Hindlimb muscle (tissue), 1 donor: ENCODE measurements at regions not wholly inside any gene's neighbourhood (a gene's known extent, or its start where the extent isn't known, plus 50 kb on each side); places are given as distances from the start of the nearest gene placed in this dataset.
"Not testable (repeated sequence)": the region's sequence is repeated elsewhere in the genome, so short reads cannot be mapped to it uniquely, and the experiment has no call there.

Source experiments
- DNase-seq: peaks from one replicate; pipeline ENCODE4 v3.0.0-alpha.2; 2013

DNA sequence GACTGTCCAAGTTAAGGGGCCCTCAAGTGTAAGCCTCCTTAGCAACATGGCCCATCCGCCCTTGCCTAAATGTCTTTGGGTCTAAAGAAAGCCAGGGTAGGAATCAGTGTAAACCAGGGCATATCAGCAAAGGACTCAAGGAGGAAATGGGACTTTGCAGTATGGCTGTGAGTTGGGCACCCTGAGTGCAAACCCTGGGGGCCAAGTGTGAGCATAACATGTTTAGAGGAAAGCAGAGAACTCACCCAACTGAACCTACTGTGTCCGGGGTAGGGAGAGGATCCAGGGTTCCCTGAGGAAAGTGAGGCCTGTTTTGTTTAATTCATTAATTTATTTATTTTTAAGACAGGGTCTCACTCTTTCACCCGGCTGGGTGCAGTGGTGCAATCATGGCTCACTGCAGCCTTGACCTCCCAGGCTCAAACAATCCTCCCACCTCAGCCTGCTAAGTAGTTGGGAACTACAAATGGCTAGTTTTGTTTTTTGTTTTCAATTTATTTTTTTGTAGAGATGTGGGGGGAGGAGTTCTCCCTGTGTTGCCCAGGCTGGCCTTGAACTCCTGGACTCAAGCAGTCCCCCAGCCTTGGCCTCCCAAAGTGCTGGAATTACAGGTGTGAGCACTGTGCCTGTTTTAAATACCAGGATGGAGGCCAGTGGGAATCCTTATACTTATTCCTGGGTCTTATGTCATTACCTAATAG is 51.0 kb upstream of the ACTR3 start:
- no peak for DNase-seq

DNA sequence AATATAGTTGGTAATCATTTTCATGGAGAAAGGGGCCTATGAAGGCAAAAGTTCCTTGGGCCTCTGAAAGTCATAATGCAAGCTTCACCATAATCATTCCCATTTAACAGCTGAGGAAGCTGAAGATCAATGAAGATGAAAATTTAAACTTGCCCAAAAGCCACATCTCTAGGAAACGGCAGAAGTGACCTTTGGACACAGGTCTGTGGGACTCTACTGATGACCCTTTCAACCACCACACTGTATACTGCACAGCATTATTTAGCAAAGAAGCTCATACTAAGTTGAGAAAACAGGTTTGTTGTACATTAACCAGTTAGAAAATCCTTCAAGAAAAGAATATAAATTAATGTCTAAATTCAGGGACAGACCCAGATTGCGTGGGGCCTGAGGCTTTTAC is 51.6 kb upstream of the ACTR3 start:
- no peak for DNase-seq

DNA sequence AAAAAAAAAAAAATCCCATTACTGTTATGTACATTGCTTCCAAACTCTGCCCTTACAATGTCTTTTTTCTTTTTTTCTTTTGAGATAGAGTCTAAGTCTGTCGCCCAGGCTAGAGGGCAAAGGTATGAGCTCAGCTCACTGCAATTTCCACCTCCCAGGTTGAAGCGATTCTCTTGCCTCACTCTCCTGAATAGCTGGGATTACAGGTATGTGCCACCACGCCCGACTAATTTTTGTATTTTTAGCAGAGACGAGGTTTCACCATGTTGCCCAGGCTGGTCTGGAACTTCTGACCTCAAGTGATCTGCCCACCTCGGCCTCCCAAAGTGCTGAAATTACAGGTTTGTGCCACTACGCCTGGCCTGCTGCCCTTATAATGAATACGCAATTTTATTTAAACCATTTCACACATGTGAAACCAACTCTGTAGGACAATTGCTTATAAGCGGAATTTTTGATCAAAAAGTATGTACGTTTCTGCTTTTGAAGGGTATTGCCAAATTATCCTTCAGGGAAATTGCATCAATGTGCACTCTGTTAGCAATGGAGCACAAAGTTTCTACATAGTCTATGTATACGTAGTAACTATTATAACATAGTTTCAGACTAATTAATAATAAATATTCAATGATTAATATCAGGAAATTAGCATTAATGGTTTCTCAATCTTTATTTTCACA is 55.7 kb upstream of the ACTR3 start:
- no peak for DNase-seq

DNA sequence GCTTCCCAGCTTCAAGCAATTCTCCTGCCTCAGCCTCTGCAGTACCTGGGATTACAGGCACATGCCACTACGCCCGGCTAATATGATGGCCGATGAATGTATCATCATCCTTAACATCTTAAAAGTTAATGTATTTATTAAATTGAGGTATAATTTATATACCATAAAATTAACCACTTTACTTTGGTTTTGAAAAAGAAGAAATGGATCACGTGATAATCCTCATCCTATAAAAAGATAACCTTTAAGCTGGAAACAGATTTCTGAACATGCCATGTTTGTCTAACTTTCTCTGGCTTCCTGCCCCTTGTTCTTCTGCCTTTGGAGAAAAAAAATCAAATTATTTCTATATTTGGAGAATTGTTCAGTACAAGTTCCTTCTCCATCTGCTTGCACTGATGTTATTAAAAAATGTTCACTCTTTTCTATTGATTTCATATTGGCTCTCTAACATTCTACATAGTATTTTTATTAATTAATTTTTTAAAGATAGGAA is 57.0 kb upstream of the ACTR3 start:
- DNase-seq: no peak

DNA sequence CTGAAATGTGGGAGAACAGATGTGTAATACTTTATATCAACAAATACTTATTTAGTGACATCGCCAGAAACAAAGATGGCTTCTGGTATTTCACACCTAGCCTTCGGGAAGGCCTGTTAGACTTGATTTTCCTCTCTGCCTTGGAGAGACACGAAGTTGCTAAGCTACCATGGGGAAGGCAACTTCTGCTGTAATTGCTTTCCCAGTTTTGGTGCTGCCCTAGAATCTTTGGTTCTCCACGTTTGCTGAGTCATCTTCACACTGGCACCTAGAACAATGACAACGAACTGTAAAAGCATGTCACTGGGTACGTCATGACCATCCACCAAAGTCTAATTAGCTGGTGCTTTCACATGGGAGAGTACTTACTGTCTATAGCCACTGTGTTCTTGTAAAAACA is 58.7 kb upstream of the ACTR3 start:
- no peak for DNase-seq

DNA sequence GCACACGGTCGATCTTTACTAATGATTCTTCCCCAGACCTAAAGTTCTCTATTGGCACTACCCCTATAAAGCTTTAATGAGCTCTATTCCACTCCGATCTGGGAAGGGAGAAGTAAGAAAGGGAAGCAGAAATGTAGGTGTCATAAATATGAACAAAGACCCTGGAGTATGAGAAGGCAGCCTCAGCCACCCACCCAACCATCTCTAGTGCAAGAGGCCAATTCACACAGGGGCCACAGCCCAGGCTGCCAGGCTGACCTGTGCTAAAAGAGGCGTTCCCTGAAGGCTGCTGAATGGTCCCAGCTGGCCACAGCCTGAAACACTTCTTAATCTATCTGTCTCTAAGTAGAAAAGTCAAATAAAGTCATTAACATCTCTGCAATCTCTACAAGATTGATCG is 60.1 kb upstream of the ACTR3 start:
- DNase-seq: no peak

DNA sequence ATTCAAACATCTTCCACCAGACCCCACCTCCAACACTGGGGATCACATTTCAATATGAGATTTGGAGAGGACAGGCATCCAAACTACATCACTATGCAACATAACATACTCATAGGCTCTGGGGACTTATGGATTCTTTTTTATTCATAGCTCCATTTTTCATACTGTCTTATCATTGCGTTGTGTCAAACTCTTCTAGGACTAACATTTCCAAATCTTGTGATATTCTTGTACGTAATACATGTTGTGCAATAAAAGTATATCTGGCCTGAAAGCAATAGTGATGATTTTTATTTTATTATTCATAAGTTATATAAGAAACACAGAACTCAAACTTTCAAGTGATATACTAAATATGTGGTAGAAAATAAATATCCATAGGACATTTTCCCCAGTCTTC is 60.6 kb upstream of the ACTR3 start:
- DNase-seq: no peak

DNA sequence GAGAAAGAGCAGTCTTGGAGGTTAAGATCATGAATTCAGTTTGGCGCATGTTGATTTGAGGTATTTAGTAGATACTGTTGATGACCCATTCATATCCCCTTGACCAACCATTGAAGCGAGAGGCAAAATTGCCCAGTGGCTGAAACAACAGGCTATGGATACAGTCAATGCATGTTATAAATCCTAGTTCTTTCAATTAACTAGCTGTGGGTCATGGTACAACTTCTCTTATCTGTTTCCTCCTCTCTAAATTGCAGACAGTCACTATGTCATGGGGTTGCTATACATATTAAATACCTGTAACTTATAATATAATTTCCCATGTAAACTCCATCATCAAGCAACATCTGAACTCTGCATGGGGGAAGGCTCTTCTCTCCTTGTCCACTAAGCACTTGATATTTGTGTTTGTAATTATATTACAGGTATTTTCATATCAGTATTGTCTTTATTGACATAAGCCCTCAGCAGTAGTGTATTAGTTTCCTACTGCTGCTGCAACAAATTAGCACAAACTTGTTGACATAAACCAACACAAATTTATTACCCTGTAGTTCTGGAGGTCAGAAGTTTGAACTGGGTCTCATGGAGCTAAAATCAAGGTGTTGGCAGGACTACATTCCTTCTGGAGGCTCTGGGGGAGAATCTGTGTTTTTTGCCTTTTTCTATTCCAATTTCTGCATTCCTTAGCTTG is 61.7 kb upstream of the ACTR3 start:
- no peak for DNase-seq

DNA sequence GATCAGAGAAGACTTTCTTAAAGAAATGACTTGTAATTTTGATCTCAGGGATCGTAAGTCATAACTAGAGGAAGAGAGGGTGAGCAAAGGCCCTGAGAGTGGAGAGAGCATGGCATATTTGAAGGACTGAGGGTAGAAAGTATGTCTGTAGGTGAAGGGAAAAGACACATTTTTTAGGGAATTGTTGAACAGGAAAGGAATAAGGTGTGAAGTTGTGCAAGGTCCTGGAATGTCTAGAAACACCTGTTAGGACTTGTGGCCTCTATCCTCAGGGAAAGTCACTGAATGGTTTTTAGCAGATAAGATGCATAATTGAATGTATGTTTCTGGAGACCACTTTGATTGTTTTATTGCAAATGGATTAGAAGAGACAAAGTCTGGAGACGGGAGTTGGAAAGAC is 62.5 kb upstream of the ACTR3 start:
- no peak for DNase-seq

DNA sequence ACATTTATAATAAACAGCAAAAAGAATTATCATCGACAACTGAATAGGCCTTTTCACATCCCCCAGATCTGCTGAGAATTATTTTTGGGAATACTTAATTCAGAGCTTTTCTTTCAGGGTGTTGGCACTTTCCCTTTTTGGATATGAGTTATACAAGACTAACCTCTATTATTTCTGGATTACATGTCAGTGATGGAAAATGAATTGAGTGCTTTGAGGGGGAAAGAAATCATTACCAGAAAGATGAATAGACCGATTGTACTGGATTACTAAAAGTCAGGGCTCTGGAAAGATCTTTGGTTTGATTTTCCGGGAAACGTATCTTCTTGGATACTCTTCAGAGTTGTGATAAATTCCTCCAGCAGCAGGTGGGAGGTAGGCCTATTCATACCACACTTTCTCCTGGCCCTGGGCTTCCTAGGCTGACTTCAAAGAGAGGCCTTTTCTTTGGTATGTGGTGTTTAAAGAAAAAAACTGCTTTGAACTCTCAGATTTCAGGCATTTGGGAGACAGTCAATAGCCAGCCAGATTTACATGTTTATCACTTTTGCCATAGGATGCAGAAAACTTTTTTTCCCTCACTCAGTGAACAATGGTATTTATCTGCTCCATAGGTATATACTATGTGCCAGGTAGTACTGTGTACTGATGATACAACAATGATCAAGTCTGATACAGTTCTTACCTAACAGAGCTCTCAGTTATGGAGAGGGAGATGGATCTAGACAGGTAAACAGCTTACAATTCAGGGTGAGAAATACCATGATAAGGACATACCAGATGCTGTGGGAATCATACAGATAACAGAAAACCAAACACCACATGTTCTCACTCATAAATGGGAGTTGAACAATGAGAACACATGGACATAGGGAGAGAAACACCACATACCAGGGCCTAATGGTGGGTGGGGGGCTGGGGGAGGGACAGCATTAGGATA is 63.3 kb upstream of the ACTR3 start:
- DNase-seq: no peak

DNA sequence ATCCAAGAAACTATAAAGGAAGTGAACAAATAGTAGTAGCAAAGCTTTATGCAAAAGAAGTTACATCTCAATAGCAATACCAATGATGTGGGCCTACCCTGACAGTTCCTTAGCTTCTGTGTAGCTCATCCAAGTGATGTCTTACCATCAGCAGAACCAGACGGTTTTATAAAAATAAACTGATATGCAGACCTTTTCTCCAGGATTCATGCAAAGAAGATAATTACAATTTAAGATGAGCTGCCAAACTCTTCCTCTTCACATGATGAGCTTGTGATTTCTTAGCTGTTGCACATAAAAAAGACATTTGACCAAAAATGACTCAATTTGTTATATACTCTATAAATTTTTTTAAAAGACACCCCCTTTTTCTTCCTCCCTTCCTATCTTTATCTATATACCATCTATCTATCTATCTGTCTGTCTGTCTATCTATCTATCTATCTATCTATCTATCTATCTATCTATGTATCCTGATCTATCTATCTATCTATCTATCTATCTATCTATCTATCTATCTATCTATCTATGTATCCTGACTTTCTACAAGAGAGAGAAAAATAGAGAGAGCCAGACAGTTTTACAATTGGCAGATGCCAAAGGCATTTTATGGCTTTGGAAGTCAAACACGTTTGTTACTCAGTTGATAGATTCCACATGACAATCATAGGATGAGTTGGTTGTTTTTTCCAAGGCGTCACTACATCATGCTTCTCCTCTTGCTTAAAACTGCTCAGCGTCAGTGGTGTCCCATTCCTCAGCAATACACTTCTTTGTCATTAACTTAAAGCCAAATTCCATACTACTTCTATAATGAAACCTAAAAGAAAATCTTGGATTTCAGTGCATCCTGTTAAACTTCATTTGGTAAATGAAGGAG is 65.9 kb upstream of the ACTR3 start:
- DNase-seq: no peak

DNA sequence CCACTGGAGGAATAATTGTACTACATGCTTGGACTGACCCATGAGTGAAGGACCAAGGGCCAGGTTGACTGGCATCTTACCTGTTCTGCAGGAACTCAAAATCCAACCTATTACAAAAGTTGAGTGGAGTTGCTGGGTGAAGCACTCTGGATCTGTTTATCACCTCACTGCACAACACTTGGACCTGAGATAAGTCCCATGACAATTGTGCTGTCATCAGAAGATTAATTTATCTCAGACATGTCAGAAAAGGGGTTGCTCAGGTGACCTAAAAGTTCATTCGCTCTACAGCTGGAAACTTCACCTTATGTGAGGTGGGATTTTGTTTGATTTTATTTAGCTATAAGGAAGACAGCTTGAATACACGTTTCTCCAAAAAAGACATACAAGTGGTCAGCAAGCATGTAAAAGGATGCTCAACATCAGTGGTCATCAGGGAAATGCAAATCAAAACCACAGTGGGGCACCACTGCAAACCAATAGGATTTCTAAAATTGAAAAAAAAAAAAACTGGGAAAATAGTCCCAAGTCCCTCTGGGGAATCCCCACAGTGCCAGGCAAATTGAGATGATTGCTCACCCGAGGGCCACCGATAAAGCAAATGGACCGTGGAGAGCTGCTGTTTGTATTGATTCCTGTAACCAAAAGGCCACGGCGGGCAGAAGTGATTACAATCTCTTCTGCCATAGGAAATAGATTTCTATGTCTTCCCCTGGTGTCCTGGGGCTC is 65.8 kb upstream of the SLC35F5 start:
- no peak for DNase-seq

DNA sequence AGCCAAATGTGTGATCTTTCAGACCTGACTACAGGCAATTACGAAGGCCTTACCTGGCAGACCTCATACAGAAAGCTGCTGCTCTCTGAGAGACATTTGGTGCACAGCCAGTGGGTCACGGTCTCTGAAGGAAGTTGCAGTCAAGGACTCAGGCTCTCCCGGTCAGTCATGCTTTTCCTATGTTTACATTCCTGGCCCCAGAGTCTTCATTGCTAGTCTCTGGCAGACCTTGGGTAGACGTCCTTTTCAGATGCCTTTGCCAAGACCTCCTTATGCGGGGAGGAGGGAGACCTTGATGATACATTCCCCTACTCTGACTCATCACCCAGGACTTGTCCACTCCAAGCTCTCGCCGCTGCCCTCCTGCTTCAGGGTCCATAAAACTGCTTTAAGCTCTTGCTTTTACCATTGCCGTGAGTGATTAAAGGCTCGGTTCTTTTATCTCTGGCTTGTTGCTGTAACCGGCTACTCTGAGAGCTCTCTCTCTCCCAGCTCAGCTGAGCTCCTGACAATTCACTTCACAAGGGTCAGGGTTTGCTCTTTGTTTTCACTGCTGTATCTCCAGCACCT is 62.0 kb upstream of the SLC35F5 start:
- peak; percentile 25 for DNase-seq

DNA sequence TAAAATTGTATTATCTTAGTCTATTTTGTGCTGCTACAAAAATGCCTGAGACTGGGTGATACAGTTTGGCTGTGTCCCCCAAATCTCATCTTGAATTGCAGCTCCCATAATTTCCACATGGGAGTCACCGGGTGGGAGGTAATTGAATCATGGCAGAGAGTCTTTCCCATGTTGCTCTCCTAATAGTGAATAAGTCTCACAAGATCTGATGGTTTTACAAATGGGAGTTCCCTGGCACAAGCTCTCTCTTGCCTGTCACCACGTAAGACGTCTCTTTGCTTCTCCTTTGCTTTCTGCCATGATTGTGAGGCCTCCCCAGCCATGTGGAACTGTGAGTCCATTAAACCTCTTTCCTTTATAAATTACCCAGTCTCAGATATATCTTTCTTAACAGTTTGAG is 57.0 kb upstream of the SLC35F5 start:
- DNase-seq: not testable (repeated sequence)

DNA sequence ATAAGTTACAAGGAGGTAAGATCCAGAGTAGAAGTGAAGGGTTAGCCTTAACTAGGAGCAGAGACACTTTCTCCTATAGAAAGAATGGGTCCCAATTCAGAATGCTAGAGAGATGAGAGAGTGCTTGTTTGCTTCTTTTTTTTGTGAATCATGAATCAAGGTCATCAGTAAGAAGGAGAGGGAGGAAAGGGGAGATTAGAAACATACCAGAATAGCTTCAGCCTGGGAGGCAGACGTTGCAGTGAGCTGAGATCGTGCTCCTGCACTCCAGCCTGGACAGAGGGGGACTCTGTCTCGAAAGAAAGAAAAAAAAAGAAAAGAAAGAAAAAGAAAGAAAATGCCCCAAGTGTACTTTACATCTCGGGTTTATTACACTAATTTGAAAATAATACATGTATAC is 55.8 kb upstream of the SLC35F5 start:
- DNase-seq: no peak

DNA sequence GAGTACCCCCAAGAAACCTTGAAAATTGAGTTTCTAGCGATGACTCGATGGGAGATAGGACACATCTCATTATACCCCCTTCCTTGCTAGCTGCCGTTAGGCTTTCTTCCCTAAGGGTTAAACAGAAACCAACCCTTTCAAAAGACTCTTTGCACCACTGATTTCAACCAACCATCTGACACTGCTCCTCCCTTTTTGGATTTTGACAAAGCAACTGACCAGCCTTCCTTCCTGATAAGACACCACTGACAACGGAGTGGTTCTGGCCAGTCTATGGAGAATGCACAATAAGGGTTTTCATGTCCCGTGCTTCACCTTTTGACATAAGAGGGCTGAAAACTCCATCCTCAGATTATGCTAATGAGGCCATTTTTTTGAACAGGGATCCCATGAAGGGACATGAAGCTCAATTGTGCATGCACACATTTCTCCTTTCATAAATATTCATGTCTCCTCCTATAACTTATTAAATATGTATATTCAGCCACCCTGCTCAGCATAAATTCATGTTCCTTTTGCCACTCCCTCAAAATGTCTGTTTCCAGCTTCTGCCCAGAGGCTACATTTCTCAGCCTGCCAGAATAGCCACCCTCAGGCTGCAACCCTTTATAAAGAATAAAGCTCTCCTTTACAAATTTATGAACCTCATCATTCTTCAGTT is 52.8 kb upstream of the SLC35F5 start:
- DNase-seq: no peak

DNA sequence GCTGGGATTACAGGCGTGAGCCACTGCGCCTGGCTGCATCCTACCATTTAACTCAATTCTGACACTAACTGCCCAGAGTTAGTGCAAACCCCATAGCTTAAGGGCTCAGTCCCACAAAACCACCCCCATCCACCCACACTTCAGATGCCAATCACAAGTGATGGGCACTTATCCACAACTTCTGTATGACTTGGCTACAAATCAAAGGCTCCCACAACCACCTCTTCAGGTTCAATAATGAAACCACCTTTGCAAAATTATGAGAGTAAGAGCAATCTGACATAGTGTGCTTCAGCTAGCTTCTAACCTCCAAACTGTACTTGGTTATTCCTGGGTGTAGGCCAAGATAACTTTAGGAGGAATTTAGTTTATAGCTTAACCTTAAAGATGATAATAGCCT is 51.3 kb upstream of the SLC35F5 start:
- no peak for DNase-seq

DNA sequence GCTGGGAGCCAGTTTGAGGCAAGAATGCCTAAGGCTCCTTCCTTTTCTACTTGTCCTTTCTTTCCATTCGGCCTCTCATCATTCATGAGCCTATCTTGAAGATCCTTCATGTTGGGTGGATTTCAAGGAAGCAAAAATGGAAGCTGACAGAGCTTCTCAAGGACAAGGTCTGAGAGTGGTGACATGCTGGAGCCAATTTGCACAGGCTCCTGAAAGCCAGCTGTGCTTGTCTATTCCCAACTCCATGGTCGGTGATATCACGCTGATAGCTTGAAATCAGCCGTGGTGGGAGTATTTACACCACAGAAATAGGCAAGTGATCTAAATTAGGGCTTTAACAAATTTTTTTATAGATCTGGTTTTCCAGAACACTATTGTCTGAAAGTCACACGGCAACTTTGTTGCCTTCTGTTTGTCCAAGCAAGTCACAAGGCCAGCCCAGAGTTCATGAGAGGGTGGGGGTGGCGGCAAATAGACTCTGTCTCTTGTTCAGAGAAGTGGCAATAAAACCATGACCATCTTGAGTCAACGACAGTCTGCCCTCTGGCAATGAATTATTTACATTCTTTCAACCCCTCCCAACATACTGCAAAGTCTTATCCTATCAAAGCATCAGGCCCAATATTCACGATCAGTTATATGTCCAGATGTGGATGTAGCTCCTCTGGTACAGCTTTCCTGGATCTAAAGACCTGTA is 49.9 kb upstream of the SLC35F5 start:
- DNase-seq: no peak
